ENCODE measurements at regions not wholly inside any gene's neighbourhood (a gene's known extent, or its start where the extent isn't known, plus 50 kb on each side); places are given as distances from the start of the nearest gene placed in this dataset.

GRCh38 chr7:88590963-88591362 lies 168.5 kb upstream of the ZNF804B start:
- TF ChIP-seq EZH2 (IDR thresholded peaks at IDR 0.05; ENCODE audit: insufficient read depth, poor library complexity, severe bottlenecking): no peak
- no peak for TF ChIP-seq EZH2phosphoT487 (IDR thresholded peaks at IDR 0.05; ENCODE audit: insufficient read depth, low read depth)

Data from GM23248 (cell line).